NOMO-1 (cell line): ENCODE measurements at regions not wholly inside any gene's neighbourhood (a gene's known extent, or its start where the extent isn't known, plus 50 kb on each side); places are given as distances from the start of the nearest gene placed in this dataset.
"Not testable (repeated sequence)": the region's sequence is repeated elsewhere in the genome, so short reads cannot be mapped to it uniquely, and the experiment has no call there.

Experiments used
- DNase-seq, 2 experiments: peaks; one replicate each; lab custom pipeline; 2025; ENCODE audit not compliant: unreplicated experiment in 2 of 2; lab: John Stamatoyannopoulos, UW

DNA sequence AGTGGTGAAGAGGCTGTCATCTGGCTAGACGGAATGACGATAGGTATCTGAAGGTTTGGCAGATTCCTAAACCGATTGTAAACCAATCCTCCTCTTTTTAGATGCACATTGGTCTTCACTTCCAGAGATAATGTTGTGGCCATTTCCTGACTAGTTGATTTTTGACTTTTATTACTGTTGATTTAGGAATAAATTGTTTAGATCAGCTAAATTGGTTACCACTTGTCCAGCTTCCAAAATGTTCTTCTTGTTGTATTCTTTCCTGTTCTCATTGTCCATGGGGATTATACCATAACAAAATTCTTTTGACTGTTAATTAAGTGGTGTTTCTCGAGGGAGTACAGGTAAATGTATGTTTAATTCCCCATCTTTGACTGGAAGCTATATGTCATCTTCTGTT lies 119.7 kb downstream of the MACROH2A1 start:
- no peak for DNase-seq

- no peak for DNase-seq
Measured at GRCh38 chr5:135276151-135276550, 122.9 kb downstream of the MACROH2A1 start.

DNA sequence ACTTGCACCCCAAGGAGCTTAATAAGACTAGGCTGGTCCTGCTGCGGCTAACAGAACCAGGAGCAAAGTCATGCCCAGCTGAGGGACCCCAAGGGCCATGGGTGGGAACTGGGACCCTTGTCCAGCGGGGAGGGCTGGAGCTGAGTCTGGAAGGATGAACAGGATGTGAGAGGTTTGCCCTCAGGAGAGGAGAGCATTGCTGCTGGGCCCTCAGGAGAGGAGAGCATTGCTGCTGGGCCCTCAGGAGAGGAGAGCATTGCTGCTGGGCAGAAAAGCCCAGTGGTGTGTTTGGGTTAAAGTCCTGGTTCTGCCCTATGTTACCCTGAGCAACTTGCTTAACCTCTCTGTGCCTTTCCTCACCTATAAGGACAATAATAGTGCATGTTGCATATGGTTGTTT lies 125.8 kb downstream of the MACROH2A1 start:
- DNase-seq: no peak

DNA sequence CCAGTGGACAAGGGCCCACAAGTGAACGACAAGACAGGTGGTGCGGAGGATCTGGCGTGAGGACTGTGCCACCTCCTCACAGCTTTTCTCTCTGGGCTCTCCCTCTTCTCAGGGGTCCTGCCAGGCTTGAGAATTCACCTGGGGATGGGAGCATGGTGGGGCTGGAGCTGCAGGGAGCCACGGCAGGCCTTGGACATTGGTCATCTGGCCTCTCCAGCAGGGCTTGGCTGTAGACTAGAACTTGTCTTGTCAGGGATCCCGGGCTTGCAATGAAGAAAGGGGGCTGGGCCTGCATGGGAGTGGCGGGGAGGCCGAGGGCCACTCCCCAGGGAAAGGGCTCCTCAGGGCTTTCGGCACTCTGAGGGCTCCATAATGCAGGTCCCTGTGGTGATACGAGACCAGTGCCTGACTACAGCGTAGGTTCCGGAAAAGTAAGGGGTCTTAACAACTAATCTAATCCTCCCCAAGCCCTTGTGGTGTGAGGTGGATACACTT lies 126.7 kb downstream of the MACROH2A1 start:
- DNase-seq: no peak

GRCh38 chr5:135271533-135272310 lies 127.3 kb downstream of the MACROH2A1 start:
- no peak for DNase-seq

- no peak for DNase-seq
Measured at GRCh38 chr5:135269931-135270421, 129.1 kb downstream of the MACROH2A1 start.

- DNase-seq: no peak
Measured at GRCh38 chr5:135269199-135269598, 129.8 kb downstream of the MACROH2A1 start.

GRCh38 chr5:135266975-135267374 lies 132.1 kb downstream of the MACROH2A1 start:
- no peak for DNase-seq

- no peak for DNase-seq
Measured at GRCh38 chr5:135266303-135266635, 132.8 kb downstream of the MACROH2A1 start.

- DNase-seq: no peak
Measured at GRCh38 chr5:135265497-135266302, 133.3 kb downstream of the MACROH2A1 start.

- no peak for DNase-seq
Measured at GRCh38 chr5:135264451-135265440, 134.3 kb downstream of the MACROH2A1 start.

DNA sequence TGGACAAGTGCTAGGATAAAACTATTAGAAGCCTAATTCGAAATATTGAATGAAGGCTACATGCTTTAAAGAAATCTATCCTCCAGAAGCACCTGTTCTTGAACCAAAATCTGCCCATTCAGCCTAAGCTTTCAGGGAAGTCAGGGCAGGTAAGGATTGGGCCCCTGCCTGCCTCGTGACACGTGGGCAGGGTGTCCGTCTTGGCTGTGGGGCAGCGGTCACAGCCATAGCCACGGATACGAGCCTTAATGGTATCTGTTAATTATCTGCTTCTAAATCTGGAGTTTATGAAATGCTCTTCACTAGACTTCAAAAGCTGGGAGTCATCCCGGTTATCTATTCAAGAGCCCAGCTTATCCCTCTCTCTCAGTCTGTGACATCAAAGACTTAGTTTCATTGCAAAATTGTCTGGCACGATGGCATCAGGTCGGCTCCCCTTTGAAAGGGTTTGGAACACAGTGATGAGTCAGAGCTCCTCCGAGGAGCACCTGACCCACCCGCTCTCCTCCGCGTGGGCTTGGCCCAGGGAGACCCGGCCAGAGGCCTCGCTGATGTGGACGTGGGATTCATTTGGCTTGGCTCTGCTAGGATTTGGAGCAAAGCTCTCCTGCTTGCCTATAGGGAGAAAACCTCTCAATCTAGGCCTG lies 135.9 kb downstream of the MACROH2A1 start:
- no peak for DNase-seq

DNA sequence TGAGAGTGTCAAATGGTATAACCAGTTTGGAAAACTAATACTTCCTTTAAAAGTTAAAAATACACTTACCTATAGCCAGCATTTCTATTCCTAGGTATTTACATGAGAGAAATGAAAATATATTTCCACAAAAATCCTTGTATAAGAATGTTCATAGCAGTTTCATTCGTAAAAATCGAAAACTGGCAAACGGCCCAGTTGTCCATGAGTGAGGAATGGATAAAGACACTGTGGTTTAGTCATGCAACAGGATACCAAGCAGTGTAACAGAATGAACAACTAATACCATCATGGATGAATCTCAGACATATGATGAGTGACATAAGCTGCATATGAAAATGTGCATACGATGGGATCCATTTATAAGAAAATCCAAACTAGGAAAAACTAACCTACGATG lies 136.7 kb downstream of the MACROH2A1 start:
- DNase-seq: no peak

DNA sequence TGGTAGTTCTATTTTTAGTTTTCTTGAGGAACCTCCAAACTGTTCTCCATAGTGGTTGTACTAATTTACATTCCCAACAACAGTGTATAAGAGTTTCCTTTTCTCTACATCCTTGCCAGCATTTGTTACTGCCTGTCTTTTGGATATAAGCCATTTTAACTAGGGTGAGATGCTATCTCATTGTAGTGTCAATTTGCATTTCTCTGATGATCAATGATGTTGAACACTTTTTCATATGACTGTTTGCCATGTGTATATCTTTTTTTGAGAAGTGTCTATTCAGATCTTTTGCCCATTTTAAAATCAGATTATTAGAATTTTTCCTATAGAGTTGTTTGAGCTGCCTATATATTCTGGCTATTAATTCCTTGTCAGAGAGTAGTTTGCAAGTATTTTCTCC lies 138.9 kb downstream of the MACROH2A1 start:
- not testable (repeated sequence) for DNase-seq

DNA sequence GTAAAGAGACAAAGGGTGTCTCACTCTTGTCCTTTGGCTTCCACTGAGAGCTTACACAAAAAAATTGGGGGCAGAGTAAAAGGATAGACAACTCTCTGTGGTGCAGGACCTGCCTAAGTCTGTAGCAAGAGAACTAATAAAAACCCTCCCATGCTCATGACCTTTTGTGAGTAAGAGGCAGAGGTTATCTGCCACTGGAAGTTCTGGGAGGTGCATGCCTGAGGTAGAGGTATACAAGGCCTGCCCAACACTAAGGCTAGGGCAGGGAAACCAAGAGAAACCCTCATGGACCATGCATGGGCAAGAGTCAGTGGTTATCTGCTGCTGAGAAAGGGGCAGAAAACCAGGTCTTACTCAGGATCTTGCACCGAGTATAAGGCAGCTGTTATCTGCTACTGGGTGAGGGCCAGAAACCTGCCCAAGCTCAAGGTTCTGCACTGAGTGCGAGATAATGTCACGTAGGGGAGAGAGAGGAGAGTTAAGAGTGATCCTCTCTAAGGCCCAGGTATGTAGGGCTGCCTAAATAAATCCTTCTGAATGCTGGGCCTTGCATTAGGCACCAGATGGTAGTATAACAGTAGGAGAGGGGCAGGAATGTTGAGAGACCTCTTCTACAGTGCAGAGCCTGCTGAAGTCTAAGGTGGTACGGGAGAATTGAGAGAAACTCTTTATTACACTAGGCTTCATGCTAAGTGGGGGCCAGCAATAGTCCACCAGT lies 143.4 kb downstream of the MACROH2A1 start:
- no peak for DNase-seq

DNA sequence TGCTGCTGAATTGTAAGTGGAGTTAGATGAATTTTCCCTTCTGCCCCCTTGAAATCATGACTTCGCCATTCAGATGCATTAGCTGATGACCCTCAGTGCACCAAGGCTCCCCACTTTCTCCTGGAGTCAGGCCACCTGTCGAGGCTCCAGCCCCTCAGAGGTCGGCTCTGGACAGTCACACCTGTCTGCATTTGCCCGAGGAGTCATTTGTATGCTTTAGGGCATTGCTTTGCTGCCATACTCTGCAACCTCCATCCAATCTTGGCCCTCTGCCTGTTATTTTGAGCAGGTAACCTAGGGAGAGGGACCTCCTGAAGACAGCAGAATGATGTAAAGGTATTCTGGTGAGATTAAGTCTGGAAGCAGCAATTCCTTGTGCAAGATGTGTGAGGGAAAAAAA lies 144.8 kb downstream of the MACROH2A1 start:
- DNase-seq: no peak

DNA sequence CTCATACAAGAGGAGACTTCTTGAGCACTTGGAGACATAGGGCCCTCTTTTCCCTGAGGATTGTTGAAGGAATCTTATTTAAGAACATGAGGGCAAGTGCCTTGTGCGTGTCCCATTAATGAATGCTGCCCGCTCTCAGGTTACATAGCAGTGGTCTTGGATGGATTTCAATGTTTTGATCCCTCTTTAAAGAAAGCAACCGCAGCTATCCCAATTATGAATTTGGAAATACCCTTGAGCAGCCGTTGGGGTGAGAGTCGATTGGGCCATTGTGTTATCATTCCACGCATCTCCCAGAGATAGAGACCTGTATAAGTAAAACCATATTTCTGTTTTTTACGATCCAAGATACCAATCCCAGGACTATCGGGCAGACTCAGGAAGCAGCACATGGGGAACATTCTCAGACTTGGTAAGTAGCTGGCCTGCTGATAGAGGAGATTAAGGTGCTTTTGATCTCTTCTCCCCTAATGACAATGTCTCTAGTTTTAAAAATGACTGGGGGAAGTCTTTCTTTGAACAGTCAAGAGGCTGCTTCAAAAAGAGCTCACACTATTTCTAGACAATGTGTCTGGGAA lies 145.3 kb downstream of the MACROH2A1 start:
- DNase-seq: no peak

- no peak for DNase-seq
Measured at GRCh38 chr5:135251093-135251492, 147.9 kb downstream of the MACROH2A1 start.

GRCh38 chr5:135250671-135251070 lies 148.4 kb downstream of the MACROH2A1 start:
- DNase-seq: no peak
